Stromal cell of bone marrow (primary cell): ENCODE measurements at regions not wholly inside any gene's neighbourhood (a gene's known extent, or its start where the extent isn't known, plus 50 kb on each side); places are given as distances from the start of the nearest gene placed in this dataset.
"Not testable (repeated sequence)": the region's sequence is repeated elsewhere in the genome, so short reads cannot be mapped to it uniquely, and the experiment has no call there.

Source experiments
- DNase-seq: peaks from one replicate; pipeline ENCODE4 v3.0.0-alpha.2; 2012; ENCODE audit warnings: low read depth

GRCh38 chr21:20270365-20271055, 727.7 kb upstream of the NCAM2 start:
- no peak for DNase-seq

DNA sequence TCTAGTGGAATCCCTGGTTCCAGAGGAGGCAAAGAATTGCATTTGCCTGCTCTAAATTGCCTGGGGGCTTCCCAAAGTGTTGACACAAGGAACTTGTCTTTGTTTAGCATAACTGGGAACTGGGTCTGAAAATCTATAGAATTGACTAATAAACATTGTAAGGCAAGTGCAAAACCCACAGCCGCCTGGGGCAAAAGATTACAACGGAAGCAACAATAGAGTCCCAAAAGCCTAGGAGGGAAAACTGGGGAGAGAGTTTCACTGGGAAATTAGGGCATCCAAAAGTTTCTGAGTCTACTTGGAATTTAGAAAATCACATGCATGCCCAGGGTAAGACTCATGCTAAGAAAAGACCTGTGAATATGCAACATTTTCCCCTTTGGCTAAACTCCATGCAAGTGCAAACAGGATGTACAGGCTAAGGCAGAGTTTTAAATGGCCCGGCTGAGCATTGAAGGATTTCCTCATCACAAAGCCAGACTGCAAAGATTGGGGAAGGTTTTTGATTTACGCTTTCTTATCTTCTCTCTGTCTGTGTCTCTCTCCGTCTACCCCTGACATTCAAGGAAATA, 725.3 kb upstream of the NCAM2 start:
- no peak for DNase-seq

DNA sequence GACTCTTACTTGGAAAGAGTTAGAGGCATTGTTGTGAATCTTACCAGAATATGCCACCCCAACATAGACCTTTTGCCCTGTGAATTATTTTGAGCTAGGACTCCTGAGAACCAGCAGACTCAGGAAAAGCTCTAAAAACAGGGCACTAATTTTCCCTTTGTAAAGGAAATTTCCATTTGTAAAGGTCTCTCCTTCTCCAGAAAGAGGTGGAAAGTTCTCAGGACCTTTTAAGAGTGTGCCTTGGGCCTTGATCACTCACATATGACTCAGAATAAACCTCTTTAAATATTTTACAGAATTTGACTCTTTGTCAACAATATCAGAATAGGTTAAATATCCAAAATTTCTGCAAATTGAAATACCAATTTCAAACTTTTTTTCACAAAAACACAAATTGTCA, 721.8 kb upstream of the NCAM2 start:
- no peak for DNase-seq

GRCh38 chr21:20276954-20277353, 721.3 kb upstream of the NCAM2 start:
- no peak for DNase-seq

- DNase-seq: no peak
Measured at GRCh38 chr21:20283836-20284235, 714.4 kb upstream of the NCAM2 start.

DNA sequence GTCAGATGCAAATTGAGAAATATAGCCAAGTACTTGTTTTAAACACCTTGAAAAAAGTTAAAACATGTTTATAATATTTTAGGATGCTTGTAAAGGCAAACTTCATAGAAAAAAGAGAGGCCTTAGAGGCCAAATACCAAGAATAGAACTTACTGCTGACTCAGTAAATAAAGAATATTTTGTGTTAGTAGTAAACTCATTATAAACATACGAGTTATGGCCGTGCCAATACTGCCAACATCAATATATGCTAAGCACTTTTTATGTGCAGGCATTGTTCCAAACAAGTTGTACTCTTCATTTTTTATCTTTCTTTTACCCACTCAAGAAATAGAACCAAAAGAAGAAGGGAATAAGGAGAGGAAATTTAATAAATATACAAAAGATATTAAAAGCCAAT, 705.9 kb upstream of the NCAM2 start:
- no peak for DNase-seq

- not testable (repeated sequence) for DNase-seq
Measured at GRCh38 chr21:20292854-20293253, 705.4 kb upstream of the NCAM2 start.

DNA sequence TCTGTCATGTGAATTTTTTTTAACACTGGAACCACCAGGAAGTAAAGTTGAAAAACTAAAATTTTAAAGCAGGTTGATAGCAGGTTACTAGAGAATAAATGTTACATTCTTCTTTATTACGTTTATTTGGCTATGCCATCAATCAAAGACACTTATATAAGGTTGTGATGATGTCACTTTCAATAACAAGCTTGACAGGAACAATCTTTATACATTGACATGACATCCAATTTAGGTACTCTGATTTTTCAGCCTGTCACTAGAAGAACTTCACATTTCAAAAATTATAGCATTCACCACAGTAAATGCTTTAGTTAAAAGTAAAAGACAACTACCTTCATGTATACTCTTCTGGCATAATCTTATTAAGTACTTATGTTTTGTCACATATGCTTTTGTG, 696.8 kb upstream of the NCAM2 start:
- no peak for DNase-seq

GRCh38 chr21:20302084-20302483, 696.1 kb upstream of the NCAM2 start:
- DNase-seq: no peak

- no peak for DNase-seq
Measured at GRCh38 chr21:20306836-20307235, 691.4 kb upstream of the NCAM2 start.

GRCh38 chr21:20308586-20309315, 689.5 kb upstream of the NCAM2 start:
- no peak for DNase-seq

- DNase-seq: no peak
Measured at GRCh38 chr21:20311234-20311787, 686.9 kb upstream of the NCAM2 start.

- no peak for DNase-seq
Measured at GRCh38 chr21:20313013-20313412, 685.2 kb upstream of the NCAM2 start.

GRCh38 chr21:20315042-20315441, 683.2 kb upstream of the NCAM2 start:
- no peak for DNase-seq

DNA sequence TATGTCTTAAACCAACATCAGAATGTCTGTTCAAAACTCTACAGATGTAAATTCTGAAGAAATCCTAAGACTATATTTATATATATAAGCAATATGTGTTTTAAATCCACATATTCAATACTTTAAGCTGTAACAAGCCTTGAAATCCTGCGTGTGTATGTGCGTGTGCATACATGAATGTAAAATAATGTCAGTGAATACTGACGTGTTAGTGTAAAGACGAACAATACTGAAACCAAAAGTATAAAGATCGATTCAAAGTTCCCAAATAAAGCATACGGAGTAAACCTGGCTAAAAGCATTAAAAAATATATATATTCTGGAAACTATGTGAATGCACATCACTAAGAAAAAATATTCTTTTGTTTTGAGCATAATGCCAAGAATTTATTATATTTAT, 668.6 kb upstream of the NCAM2 start:
- no peak for DNase-seq

DNA sequence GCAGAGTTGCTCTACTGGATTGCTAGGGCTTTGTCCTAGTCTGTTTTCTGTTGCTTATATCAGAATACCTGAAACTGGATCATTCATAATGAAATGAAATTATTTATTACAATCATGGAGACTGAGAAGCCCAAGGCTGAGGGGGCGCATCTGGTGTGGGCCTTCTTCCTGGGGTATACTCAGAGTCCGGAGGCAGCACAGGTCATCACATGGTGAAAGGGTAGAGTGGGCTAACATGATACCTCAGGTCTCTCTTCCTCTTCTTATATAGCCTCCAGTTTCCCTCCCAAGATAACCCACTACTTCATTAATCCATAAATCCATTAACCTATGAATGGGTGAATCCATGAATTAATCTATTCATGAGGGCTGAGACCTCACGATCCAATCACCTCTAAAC, 667.6 kb upstream of the NCAM2 start:
- no peak for DNase-seq

DNA sequence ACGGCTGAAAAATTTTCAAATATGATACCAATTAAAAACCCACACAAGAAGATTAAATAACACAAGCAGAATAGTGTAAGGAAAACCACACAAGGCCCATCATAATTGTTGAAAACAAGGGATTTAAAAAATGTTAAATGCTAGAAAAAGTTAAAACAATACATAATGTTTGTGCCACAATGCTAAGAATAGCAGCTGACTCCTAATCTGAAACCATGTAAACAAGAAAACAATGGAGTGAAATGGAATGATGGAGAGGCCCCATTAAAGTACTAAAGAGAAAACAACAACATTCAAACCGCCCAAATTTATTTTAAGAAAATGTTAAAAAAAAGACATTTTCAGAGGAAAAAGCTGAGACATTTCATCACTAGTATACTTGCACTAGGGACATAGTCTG, 663.6 kb upstream of the NCAM2 start:
- DNase-seq: no peak

GRCh38 chr21:20341431-20341830, 656.8 kb upstream of the NCAM2 start:
- DNase-seq: no peak

DNA sequence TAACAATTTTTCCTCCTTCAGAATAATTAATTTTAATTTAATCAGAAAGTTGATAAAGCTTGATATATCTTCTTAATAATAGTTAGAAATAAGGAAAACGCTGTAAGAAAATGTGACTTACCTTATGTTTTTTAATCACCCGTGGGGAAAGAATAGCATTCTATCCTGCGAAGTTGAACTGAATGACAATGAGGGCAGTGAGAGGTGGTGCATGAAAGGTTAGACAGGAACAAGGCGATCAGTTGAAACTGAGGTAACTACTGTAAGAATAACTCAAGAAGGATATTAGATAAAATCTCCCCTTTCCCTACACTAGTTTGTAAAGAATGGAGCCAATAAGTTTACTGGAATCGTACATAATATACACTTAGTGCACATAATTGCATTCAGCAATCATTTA, 655.0 kb upstream of the NCAM2 start:
- no peak for DNase-seq

- DNase-seq: no peak
Measured at GRCh38 chr21:20351138-20351537, 647.1 kb upstream of the NCAM2 start.

DNA sequence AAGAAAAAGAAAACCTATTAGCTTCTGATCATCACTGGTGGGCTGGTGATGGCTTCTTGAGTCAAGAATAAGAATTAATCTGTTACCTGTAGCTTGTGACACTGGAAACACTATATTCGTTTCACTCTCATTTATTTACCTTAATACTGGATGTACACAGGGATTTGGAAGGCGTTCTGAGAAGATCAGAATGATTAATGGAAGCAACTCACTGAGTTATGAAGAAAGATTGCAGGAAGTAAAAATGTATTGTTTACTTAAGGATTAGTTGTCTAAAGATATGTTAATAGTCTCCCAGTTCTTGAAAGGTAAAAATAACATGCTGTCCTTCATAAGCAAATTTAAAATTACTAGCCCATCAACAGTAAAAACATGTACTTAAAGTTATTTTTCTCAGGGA, 644.9 kb upstream of the NCAM2 start:
- no peak for DNase-seq

GRCh38 chr21:20373031-20373430, 625.2 kb upstream of the NCAM2 start:
- DNase-seq: no peak

- no peak for DNase-seq
Measured at GRCh38 chr21:20377250-20377649, 621.0 kb upstream of the NCAM2 start.
